HG03060 (cell line): ENCODE measurements at regions not wholly inside any gene's neighbourhood (a gene's known extent, or its start where the extent isn't known, plus 50 kb on each side); places are given as distances from the start of the nearest gene placed in this dataset.

Experiments used
- ATAC-seq: cut with Tn5 transposase; IDR thresholded peaks from one replicate; pipeline ENCODE4 v1.9.1; 2021; ENCODE audit warnings: low read depth, moderate number of reproducible peaks; ENCODE audit not compliant: unreplicated experiment

DNA sequence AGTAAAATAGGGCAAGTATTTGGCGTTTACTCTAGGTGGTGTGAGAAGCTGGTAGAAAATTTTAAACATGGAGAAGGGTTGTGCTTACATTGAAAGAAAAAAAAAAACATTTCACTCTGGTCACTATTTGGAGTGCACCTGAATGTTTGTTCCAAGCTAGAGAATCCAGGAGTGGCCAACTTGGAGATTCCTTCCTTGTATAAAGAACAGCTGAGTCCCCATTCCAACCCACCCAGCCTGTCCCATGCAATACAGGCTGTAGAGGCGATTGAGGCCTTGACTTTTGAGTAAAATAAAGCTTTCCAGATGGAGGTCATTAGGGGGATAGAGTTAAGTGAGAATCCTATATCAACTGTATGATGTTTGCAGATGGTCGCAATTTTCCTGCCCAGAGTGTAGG lies 203.8 kb upstream of the SYT4 start:
- ATAC-seq = no peak

GRCh38 chr18:43482136-43482535 lies 204.8 kb upstream of the SYT4 start:
- no peak for ATAC-seq

- ATAC-seq = no peak
Observed at GRCh38 chr18:43482600-43482999, 205.3 kb upstream of the SYT4 start.

GRCh38 chr18:43484710-43485109 lies 207.4 kb upstream of the SYT4 start:
- ATAC-seq = no peak

GRCh38 chr18:43485545-43485963 lies 208.3 kb upstream of the SYT4 start:
- no peak for ATAC-seq

DNA sequence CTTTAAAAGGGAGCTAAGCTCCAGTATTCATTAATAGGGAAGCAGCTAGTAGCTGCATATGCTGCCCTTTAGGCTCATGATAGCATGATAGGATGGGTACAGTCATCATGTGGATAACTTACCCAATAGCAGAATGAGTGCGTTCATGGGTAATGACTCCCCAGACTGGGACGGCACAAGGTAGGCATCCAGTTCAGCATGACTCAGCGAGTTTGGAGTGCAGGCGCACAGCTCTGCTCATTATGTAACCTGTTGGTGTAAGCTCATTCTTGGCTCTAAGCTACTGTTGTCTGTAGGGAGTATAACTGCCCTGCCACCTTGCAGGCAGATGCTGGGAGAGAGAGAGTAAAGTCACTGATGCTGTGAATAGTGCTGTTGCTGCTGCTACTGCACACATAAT lies 209.2 kb upstream of the SYT4 start:
- ATAC-seq = no peak

DNA sequence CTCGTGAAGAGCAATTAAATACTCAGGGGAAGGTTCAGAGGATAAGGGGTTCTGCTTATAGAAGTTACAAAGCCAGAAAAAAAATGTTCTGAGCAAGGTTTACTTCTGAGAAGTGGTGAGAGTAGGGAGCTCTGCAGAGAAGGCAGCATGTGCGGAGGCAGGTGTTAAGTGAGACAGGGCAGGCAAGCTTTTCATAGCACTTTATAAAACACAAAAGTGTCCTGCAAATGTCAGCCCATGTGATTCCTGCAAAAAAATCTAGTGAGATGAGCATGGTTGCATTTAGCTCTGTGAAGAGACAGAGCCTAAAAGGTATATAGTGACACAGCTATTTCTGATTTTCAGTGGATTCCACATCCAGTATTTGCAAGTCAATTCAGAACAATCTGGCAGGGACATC lies 223.8 kb upstream of the SYT4 start:
- no peak for ATAC-seq

GRCh38 chr18:43506935-43507334 lies 229.6 kb upstream of the SYT4 start:
- ATAC-seq = no peak

DNA sequence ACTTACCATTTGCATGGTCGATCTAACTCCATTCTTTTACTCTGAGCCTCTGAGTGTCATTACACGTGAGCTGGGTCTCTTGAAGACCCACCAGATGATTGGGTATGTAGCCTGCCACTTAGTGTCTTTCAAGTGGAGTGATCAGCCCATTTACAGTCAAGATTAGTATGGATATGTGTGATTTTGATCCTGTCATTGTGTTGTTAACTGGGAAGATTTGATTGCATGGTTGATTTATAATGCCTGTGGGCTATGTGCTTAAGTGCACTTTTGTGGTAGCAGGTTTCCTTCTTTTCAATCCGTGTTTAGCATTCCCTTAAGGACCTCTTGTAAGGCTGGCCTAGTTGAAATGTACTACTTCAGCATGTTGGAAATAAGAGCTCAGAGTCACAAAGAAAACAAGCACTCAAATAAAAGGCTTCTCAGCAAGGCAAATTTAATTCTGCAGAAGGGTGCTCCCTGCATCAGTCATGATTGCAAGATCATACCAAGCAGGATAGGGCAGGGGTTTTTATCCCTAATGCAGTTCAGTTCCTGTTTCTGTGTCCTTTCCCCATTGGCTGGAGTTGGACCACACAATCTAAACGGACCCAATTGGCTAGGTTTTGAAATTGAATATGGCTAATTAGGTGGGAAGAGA lies 230.7 kb upstream of the SYT4 start:
- no peak for ATAC-seq

- ATAC-seq = no peak
Observed at GRCh38 chr18:43514747-43515146, 237.5 kb upstream of the SYT4 start.

- ATAC-seq = no peak
Observed at GRCh38 chr18:43515481-43515880, 238.2 kb upstream of the SYT4 start.

- no peak for ATAC-seq
Observed at GRCh38 chr18:43524260-43524659, 247.0 kb upstream of the SYT4 start.

- no peak for ATAC-seq
Observed at GRCh38 chr18:43525169-43525568, 247.9 kb upstream of the SYT4 start.

- no peak for ATAC-seq
Observed at GRCh38 chr18:43526426-43527145, 249.3 kb upstream of the SYT4 start.

DNA sequence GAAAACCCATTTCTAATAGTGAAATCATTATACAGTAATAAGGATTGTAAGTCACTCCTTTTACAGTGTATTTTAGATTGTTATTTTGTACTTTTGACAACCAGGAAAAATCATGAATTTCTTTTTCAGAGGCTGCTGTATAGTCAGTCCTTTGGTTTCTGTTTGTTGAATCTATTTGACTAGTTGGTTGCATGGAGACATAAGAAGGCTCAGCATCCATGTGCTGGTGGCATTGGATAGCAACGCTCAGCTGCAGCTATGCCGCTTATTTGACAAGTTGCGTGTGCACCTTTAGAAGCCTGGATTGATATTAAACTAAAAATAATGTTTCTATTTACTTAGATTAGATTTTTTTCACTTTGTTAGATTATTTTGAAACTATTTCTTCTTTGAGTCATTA lies 254.1 kb upstream of the SYT4 start:
- no peak for ATAC-seq

- no peak for ATAC-seq
Observed at GRCh38 chr18:43533371-43533770, 256.1 kb upstream of the SYT4 start.

GRCh38 chr18:43534511-43534910 lies 257.2 kb upstream of the SYT4 start:
- ATAC-seq = no peak

- no peak for ATAC-seq
Observed at GRCh38 chr18:43539862-43540261, 262.6 kb upstream of the SYT4 start.

DNA sequence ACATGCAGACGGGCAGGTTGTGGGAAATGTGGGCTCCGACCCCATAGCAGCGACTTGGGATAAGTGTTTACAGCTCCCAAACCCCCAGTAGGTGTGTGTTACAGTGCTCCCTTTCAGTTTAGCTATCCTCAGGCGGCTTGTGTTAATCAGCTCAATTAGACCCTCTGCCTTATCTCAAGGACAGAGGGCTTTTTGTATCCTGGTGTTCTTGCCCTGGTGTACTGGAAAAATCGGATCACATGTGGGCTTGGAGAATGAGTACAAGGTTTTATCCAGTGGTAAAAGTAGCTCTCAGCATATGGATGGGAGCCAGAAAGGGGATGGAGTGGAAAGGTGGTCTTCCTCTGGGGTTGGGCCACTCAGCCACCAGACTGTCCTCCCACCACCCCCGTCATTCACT lies 264.7 kb upstream of the SYT4 start:
- no peak for ATAC-seq

DNA sequence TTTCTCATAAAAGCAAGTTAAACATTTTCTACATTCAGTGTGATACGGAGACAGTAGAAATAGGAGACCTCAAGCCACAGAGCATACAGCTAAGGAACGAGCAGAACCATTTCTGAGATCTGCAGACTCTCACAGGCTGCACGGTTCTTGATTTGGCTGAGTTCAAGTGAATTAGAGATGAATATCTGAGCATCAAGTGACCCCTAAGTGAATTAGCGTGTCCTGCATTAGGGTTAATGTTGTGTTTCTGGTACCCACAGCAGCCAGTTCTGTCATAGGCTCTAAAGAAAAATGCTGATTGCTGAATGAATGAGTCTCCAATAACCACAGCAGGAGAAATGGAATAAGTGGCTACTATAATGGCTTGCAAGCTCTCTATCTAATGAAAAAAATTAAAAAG lies 265.9 kb upstream of the SYT4 start:
- ATAC-seq = no peak

DNA sequence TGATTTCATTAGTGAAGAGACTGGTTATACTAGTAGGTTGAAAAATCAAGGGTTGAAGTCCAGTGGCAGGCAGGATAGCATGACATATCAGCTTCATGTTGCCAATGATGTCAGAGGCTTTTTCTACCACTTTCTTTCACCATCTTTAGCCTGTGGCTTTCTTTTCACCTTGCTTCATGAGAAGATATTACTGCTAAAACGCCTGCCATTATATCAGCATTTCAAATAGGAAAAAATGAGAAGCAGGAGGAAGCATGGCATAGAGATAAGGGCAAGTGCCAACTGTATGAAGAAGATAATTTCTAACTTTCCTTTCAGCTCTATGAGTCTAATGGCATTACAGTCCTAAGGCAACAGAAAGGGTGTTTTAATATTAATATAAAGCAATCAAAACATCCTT lies 270.2 kb upstream of the SYT4 start:
- ATAC-seq = no peak

- no peak for ATAC-seq
Observed at GRCh38 chr18:43559507-43559906, 282.2 kb upstream of the SYT4 start.
